Nephron progenitor cell (in vitro differentiated cells): ENCODE measurements at regions not wholly inside any gene's neighbourhood (a gene's known extent, or its start where the extent isn't known, plus 50 kb on each side); places are given as distances from the start of the nearest gene placed in this dataset.

Source experiments
- DNase-seq: peaks from one replicate; pipeline ENCODE4 v3.0.0; 2021
- H3K27ac Mint-ChIP-seq: 2 replicates; pipeline ENCODE4 v1.8.0; 2021; ENCODE audit warnings: mild to moderate bottlenecking, moderate library complexity, mixed read lengths
- H3K27me3 Mint-ChIP-seq: 2 replicates; pipeline ENCODE4 v1.8.0; 2021; ENCODE audit warnings: mild to moderate bottlenecking, low read depth, mixed read lengths; ENCODE audit not compliant: poor library complexity
- H3K36me3 Mint-ChIP-seq: 2 replicates; pipeline ENCODE4 v1.8.0; 2021; ENCODE audit warnings: low read depth, mixed read lengths
- H3K4me1 Mint-ChIP-seq: 2 replicates; pipeline ENCODE4 v1.8.0; 2021; ENCODE audit warnings: mixed read lengths
- H3K4me3 Mint-ChIP-seq: 2 replicates; pipeline ENCODE4 v1.8.0; 2021; ENCODE audit warnings: mild to moderate bottlenecking, moderate library complexity, mixed read lengths
- H3K9me3 Mint-ChIP-seq: 2 replicates; pipeline ENCODE4 v1.8.0; 2021; ENCODE audit warnings: mild to moderate bottlenecking, moderate library complexity, mixed read lengths
- CTCF ChIP-seq: fragments of 200-600 bp; sonication (generic); IDR thresholded peaks from 2 replicates; pipeline ENCODE4 v1.5.0; 2021; ENCODE audit warnings: antibody characterized with exemption

GRCh38 chr10:92792661-92793060, 55.7 kb upstream of the EXOC6 start:
- peaks cover 26% of the 10 kb centered on the region for H3K9me3 Mint-ChIP-seq
- no peak overlapping the region for H3K27ac Mint-ChIP-seq
- no peak overlapping the region for H3K4me3 Mint-ChIP-seq
- no peak for TF ChIP-seq CTCF
- peaks cover 7% of the 10 kb centered on the region for H3K4me1 Mint-ChIP-seq
- peaks cover 32% of the 10 kb centered on the region for H3K27me3 Mint-ChIP-seq
- no peaks in the 10 kb centered on the region for H3K36me3 Mint-ChIP-seq
- DNase-seq = no peak
